Inflammatory macrophage (primary cell): ENCODE measurements at regions not wholly inside any gene's neighbourhood (a gene's known extent, or its start where the extent isn't known, plus 50 kb on each side); places are given as distances from the start of the nearest gene placed in this dataset.
A peak's percentile ranks its signal among the peaks of the same experiment; 100 is the strongest.
"Not testable (repeated sequence)": the region's sequence is repeated elsewhere in the genome, so short reads cannot be mapped to it uniquely, and the experiment has no call there.

Source experiments
- DNase-seq, 2 donors: peaks; one replicate each; pipeline ENCODE4 v3.0.0-alpha.2; 2020 to 2022

- DNase-seq, result no peak
These were observed 1738.2 kb downstream of the TP53TG3F start for GRCh38 chr16:35197656-35198055.

- no peak for DNase-seq
These were observed 1739.1 kb downstream of the TP53TG3F start for GRCh38 chr16:35198223-35199199.

- DNase-seq, result no peak
These were observed 1741.2 kb downstream of the TP53TG3F start for GRCh38 chr16:35200662-35201061.

GRCh38 chr16:35201151-35201550 lies 1741.7 kb downstream of the TP53TG3F start:
- no peak for DNase-seq

GRCh38 chr16:35203636-35204035 lies 1744.2 kb downstream of the TP53TG3F start:
- DNase-seq, result no peak

GRCh38 chr16:35207059-35207999 lies 1747.9 kb downstream of the TP53TG3F start:
- no peak for DNase-seq

- DNase-seq, result no peak
These were observed 1748.9 kb downstream of the TP53TG3F start for GRCh38 chr16:35208001-35208935.

- DNase-seq, result no peak
These were observed 1751.4 kb downstream of the TP53TG3F start for GRCh38 chr16:35210681-35211433.

GRCh38 chr16:35214840-35215239 lies 1755.4 kb downstream of the TP53TG3F start:
- no peak for DNase-seq

GRCh38 chr16:35215287-35215686 lies 1755.9 kb downstream of the TP53TG3F start:
- peak in 1 of 2 donors; percentile 4 for DNase-seq

GRCh38 chr16:35216261-35216660 lies 1756.8 kb downstream of the TP53TG3F start:
- not testable (repeated sequence) for DNase-seq

GRCh38 chr16:35221482-35222185 lies 1762.2 kb downstream of the TP53TG3F start:
- DNase-seq, result no peak

GRCh38 chr16:35234679-35235078 lies 1775.3 kb downstream of the TP53TG3F start:
- DNase-seq, result no peak

GRCh38 chr16:35239561-35239960 lies 1780.1 kb downstream of the TP53TG3F start:
- DNase-seq, result no peak

- DNase-seq, result no peak
These were observed 1789.6 kb downstream of the TP53TG3F start for GRCh38 chr16:35249051-35249450.

GRCh38 chr16:35252356-35252936 lies 1793.0 kb downstream of the TP53TG3F start:
- peak in 1 of 2 donors; percentile 6 for DNase-seq

- no peak for DNase-seq
These were observed 1795.9 kb downstream of the TP53TG3F start for GRCh38 chr16:35255186-35255803.

- DNase-seq, result no peak
These were observed 1796.4 kb downstream of the TP53TG3F start for GRCh38 chr16:35255816-35256215.

- DNase-seq, result no peak
These were observed 1799.0 kb downstream of the TP53TG3F start for GRCh38 chr16:35258381-35258780.

- no peak for DNase-seq
These were observed 1836.4 kb downstream of the TP53TG3F start for GRCh38 chr16:35295856-35296255.
